ENCODE measurements at regions not wholly inside any gene's neighbourhood (a gene's known extent, or its start where the extent isn't known, plus 50 kb on each side); places are given as distances from the start of the nearest gene placed in this dataset.

DNA sequence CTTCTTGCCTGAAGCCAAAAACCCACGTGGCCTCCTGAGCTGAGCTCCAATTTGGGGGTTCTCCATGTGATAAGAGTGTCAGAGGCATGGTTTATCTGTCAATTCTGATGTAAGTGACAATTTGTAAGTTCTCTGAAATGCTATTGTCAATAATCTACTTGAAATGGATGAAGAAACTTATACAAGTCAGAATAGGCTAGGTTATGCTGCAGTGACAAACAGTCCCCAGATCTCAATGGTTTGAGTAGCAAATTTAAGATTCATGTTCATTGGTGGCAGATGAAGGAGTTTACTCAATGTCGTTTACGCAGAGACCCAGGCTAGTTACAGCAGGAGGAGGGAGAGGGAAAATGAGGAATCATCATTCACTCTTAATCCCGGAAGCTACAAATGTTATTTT is 352.4 kb downstream of the KIF16B start:
- TF ChIP-seq, protein P1, sequence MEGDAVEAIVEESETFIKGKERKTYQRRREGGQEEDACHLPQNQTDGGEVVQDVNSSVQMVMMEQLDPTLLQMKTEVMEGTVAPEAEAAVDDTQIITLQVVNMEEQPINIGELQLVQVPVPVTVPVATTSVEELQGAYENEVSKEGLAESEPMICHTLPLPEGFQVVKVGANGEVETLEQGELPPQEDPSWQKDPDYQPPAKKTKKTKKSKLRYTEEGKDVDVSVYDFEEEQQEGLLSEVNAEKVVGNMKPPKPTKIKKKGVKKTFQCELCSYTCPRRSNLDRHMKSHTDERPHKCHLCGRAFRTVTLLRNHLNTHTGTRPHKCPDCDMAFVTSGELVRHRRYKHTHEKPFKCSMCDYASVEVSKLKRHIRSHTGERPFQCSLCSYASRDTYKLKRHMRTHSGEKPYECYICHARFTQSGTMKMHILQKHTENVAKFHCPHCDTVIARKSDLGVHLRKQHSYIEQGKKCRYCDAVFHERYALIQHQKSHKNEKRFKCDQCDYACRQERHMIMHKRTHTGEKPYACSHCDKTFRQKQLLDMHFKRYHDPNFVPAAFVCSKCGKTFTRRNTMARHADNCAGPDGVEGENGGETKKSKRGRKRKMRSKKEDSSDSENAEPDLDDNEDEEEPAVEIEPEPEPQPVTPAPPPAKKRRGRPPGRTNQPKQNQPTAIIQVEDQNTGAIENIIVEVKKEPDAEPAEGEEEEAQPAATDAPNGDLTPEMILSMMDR (conservative IDR thresholded peaks at IDR 0.05; ENCODE audit: control insufficient read depth, insufficient read depth, low read depth, low read length) = no peak
- DNase-seq (ENCODE audit: low read depth) = no peak
- H3K4me3 ChIP-seq (ENCODE audit: control insufficient read depth, low read depth, low read length) = no peak overlapping the region

DNA sequence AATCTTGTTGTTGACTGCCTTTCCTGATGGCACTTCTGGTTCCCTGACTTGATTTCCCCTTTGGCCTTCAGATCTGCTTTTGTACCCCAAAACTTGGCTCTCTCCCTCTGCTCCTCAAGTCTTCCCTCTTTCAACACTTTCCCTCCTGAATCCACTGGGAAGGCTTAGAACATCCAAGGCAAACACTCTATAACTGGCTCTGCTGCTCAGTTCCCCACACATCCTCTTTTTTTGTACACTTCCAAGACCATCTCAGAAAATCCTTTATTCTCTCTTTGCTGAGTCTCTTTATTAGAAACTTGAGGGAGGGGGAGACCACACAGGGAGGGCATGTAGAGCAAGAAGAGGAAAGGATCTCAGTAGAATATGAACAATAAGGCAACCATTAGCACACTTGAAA is 354.1 kb downstream of the KIF16B start:
- H3K4me3 ChIP-seq (ENCODE audit: control insufficient read depth, low read depth, low read length) = no peak overlapping the region
- TF ChIP-seq, protein P1 (conservative IDR thresholded peaks at IDR 0.05; ENCODE audit: control insufficient read depth, insufficient read depth, low read depth, low read length) = no peak
- DNase-seq (ENCODE audit: low read depth) = no peak

DNA sequence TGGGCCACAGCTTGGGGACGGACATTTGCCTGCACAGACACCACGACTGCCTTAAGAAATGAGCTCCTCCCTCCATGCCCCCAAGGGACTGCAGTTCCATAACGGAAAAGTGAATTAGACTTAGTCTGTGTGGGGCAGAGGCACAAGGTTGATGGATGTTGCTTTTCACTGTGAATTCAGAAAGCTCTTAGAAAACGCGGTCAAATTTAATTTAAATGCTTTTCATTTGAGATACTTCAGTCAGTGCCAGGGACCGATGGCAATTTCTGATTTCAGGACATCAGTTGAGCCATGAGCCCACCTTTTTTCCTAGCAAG is 356.4 kb downstream of the KIF16B start:
- TF ChIP-seq, protein P1 (conservative IDR thresholded peaks at IDR 0.05; ENCODE audit: control insufficient read depth, insufficient read depth, low read depth, low read length) = no peak
- H3K4me3 ChIP-seq (ENCODE audit: control insufficient read depth, low read depth, low read length) = no peak overlapping the region
- no peak for DNase-seq (ENCODE audit: low read depth)

DNA sequence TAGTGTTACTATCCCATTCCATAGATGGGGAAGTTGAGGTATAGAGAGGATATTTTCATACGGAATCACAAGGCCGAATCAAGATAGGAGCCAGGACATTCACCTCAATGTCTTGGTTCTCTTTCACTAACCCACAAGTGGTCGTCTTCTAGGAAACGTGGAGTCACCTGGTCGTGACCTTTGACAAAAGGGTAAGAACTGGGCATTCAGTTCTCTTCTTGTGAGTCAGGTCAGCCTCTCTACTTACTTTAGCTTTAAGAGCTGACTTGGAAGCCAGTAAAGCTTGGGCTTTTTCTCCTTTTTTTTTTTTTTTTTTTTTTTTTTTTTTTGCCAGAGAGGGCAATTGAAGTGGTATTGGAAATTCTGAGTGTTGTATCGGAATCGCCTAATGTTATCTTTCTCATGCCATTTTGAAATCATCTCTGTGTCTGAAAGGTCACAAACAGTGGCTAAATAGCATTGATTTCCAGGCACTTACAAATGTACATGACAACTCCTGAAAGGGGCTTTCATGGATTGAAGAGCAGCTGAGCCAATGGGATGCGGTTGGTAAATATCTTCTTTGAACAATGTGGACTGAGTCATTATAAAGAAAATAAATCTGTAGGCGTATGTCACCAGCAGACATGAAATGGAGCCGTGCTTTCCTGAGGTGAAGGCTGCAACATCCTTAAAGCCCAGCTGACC is 356.9 kb downstream of the KIF16B start:
- no peak overlapping the region for H3K4me3 ChIP-seq (ENCODE audit: control insufficient read depth, low read depth, low read length)
- TF ChIP-seq, protein P1 (conservative IDR thresholded peaks at IDR 0.05; ENCODE audit: control insufficient read depth, insufficient read depth, low read depth, low read length) = no peak
- DNase-seq (ENCODE audit: low read depth) = no peak

DNA sequence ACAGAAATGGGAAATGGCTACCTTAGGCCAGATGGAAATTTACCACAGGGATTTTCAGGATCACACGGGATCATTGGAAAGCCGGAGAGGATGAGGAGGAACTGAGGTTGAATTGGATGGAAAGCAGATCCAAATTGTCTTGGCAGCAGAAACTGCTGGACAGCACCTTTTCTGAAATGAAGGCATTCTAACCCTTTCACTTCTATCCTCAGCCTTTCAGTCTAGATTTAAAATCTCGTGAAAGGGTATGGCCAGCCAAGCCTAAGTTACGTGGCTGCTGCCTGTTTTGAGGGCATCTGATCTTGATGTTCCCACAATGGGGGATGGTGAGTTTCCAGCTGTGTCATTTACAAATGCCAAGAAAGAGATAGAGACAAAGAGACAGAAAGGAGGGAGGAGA is 358.2 kb downstream of the KIF16B start:
- TF ChIP-seq, protein P1 (conservative IDR thresholded peaks at IDR 0.05; ENCODE audit: control insufficient read depth, insufficient read depth, low read depth, low read length) = no peak
- no peak overlapping the region for H3K4me3 ChIP-seq (ENCODE audit: control insufficient read depth, low read depth, low read length)
- no peak for DNase-seq (ENCODE audit: low read depth)

DNA sequence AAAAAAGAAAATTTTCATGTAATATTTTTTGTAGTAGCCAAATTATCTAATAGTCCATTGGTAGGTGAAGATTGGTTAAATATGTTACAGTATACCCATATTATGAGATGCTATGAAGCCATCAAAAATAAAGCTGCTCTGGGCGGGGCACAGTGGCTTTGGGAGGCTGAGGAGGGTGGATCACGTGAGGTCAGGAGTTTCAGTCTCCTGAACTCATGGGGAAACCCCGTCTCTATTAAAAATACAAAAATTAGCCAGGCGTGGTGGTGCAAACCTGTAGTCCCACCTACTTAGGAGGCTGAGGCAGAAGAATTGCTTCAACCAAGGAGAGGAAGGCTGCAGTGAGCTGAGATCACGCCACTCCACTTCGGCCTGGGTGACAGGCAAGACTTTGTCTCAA is 360.5 kb downstream of the KIF16B start:
- DNase-seq (ENCODE audit: low read depth) = no peak
- no peak overlapping the region for H3K4me3 ChIP-seq (ENCODE audit: control insufficient read depth, low read depth, low read length)
- TF ChIP-seq, protein P1 (conservative IDR thresholded peaks at IDR 0.05; ENCODE audit: control insufficient read depth, insufficient read depth, low read depth, low read length) = no peak

DNA sequence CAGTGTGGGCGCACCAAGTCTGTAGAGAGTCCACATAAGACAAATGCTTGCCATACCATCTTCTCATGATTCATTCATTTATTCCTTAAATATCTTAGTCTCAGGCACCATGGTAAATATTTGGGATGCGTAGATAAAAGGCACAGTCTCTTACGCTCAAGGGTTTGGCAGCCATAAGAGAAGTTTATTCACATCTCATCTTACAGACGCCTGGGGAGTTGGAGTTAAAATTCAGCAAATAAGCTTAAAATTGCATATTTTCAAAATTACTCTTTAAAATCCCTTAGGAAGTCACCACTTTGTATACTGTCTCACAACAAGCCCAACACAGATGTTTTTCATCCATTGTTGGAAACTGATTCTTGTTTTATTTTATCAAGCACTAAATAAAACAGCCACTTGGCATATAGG is 363.3 kb downstream of the KIF16B start:
- no peak overlapping the region for H3K4me3 ChIP-seq (ENCODE audit: control insufficient read depth, low read depth, low read length)
- TF ChIP-seq, protein P1 (conservative IDR thresholded peaks at IDR 0.05; ENCODE audit: control insufficient read depth, insufficient read depth, low read depth, low read length) = no peak
- DNase-seq (ENCODE audit: low read depth) = no peak
